OCI-LY1 (cell line): ENCODE measurements at regions not wholly inside any gene's neighbourhood (a gene's known extent, or its start where the extent isn't known, plus 50 kb on each side); places are given as distances from the start of the nearest gene placed in this dataset.
"Not testable (repeated sequence)": the region's sequence is repeated elsewhere in the genome, so short reads cannot be mapped to it uniquely, and the experiment has no call there.

Experiments used
- CTCF ChIP-seq: fragments of 200-600 bp; sonication (generic), shearing (Covaris generic); IDR thresholded peaks from 2 replicates; pipeline ENCODE4 v1.5.1; 2017; ENCODE audit warnings: mild to moderate bottlenecking, antibody characterized with exemption, low read length, moderate library complexity, mixed read lengths
- EZH2 ChIP-seq: fragments of 200-600 bp; sonication (generic), shearing (Covaris generic); IDR thresholded peaks from 2 replicates; pipeline ENCODE4 v1.8.0; 2017; ENCODE audit warnings: borderline replicate concordance, mixed run types, mild to moderate bottlenecking, antibody characterized with exemption, low read length, moderate library complexity, mixed read lengths

DNA sequence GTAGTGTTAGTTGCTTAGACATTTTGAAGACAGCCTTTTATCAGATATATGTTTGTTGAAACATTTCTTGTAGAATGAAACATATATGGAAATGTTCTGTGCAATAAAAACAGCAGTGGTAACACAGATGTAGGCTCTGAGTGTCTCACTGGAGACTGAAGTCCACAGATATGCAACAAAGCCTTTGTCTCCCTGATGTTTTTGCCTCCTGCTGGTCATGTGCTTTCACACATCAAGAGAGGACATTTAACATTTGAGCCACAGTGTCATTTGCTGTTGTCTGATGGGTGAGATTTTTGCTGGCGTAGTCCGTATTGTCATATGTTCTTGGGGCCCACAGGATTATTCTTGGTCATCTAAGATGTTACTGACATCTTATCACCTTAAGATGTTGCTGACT lies 161.4 kb downstream of the CCDC74A start:
- not testable (repeated sequence) for TF ChIP-seq CTCF, EZH2
